IMR-90 (cell line): ENCODE measurements at regions not wholly inside any gene's neighbourhood (a gene's known extent, or its start where the extent isn't known, plus 50 kb on each side); places are given as distances from the start of the nearest gene placed in this dataset.

Source experiments
- ATAC-seq: fragments of 200-7000 bp; cut with Tn5 transposase; 2 replicates; pipeline ENCODE4 v1.9.1; 2020; ENCODE audit warnings: low read depth, mild to moderate bottlenecking, moderate library complexity
- BruUV-seq: library from RNA; stranded (reverse); fragments of 400-500 nt; replicated peaks from 2 replicates; lab custom pipeline; 2021; lab: Mats Ljungman, UMichigan
- CTCF ChIA-PET: fragments of 300-600 bp; formaldehyde crosslinking; extraction: SDS; loops from one replicate; lab custom pipeline; 2021; ENCODE audit warnings: antibody characterized with exemption; lab: Yijun Ruan, JAX
- POLR2A ChIA-PET: fragments of 300-600 bp; sonication (Branson Sonifier 250); formaldehyde crosslinking; loops from one replicate; lab custom pipeline; 2022; ENCODE audit warnings: antibody characterized with exemption; ENCODE audit not compliant: unreplicated experiment; lab: Charles Lee
- DNase-seq: peaks from one replicate; pipeline ENCODE4 v3.0.0; 2013
- H2AFZ ChIP-seq: replicated peaks from 2 replicates; pipeline ENCODE3; 2013; ENCODE audit warnings: low read length, mild to moderate bottlenecking; ENCODE audit not compliant: poor library complexity
- H2AK5ac ChIP-seq: 2 replicates; pipeline ENCODE4 v1.6.1; 2013; ENCODE audit warnings: low read depth, low read length, inconsistent platforms
- H2AK9ac ChIP-seq: replicated peaks from 2 replicates; pipeline ENCODE3; 2013; ENCODE audit warnings: mild to moderate bottlenecking, low read depth, low read length, moderate library complexity; ENCODE audit not compliant: poor library complexity
- H2BK120ac ChIP-seq: 2 replicates; pipeline ENCODE4 v1.6.1; 2013; ENCODE audit warnings: low read depth, low read length, inconsistent platforms
- H2BK15ac ChIP-seq: 3 replicates; pipeline ENCODE4 v1.6.1; 2013; ENCODE audit warnings: low read depth, low read length, inconsistent platforms
- H2BK20ac ChIP-seq: 2 replicates; pipeline ENCODE4 v1.6.1; 2013; ENCODE audit warnings: low read depth, mild to moderate bottlenecking, inconsistent platforms, low read length, moderate library complexity
- H2BK5ac ChIP-seq: 2 replicates; pipeline ENCODE4 v1.6.1; 2013; ENCODE audit warnings: mild to moderate bottlenecking, low read depth, low read length, inconsistent platforms; ENCODE audit not compliant: poor library complexity, severe bottlenecking
- H3K14ac ChIP-seq: replicated peaks from 2 replicates; pipeline ENCODE4 v1.6.1; 2013; ENCODE audit warnings: low read depth, low read length, inconsistent platforms
- H3K18ac ChIP-seq: 2 replicates; pipeline ENCODE4 v1.6.1; 2013; ENCODE audit warnings: low read depth, low read length, control low read depth
- H3K23ac ChIP-seq: 2 replicates; pipeline ENCODE4 v1.6.1; 2013; ENCODE audit warnings: low read depth, low read length, inconsistent platforms
- H3K27ac ChIP-seq: 2 replicates; pipeline ENCODE4 v1.5.1; 2013; ENCODE audit warnings: mild to moderate bottlenecking, control low read depth, low read length; ENCODE audit not compliant: insufficient read depth
- H3K27me3 ChIP-seq: 2 replicates; pipeline ENCODE4 v1.6.1; 2013; ENCODE audit warnings: low read length; ENCODE audit not compliant: control insufficient read depth, insufficient read depth
- H3K36me3 ChIP-seq: 2 replicates; pipeline ENCODE4 v1.6.1; 2013; ENCODE audit warnings: low read length, mixed read lengths; ENCODE audit not compliant: control insufficient read depth, insufficient read depth
- H3K4ac ChIP-seq: 2 replicates; pipeline ENCODE4 v1.6.1; 2013; ENCODE audit warnings: low read depth, low read length, inconsistent platforms
- H3K4me1 ChIP-seq: 2 replicates; pipeline ENCODE4 v1.6.1; 2013; ENCODE audit warnings: low read length, mixed read lengths; ENCODE audit not compliant: control insufficient read depth, insufficient read depth
- H3K4me2 ChIP-seq: 2 replicates; pipeline ENCODE4 v1.6.1; 2013; ENCODE audit warnings: low read depth, mild to moderate bottlenecking, control low read depth, low read length, moderate library complexity
- H3K4me3 ChIP-seq: 2 replicates; pipeline ENCODE4 v1.5.1; 2013; ENCODE audit warnings: low read depth, mild to moderate bottlenecking, control low read depth, low read length, moderate library complexity; ENCODE audit not compliant: insufficient read depth
- H3K56ac ChIP-seq: 2 replicates; pipeline ENCODE4 v1.6.1; 2013; ENCODE audit warnings: low read length, inconsistent platforms; ENCODE audit not compliant: insufficient read depth; ENCODE audit errors: extremely low read depth
- H3K79me1 ChIP-seq, 2 experiments: 2 replicates each; pipeline ENCODE4 v1.6.1; 2013; ENCODE audit warnings: low read length in 2 of 2, inconsistent platforms in 1 of 2, low read depth in 1 of 2
- H3K9ac ChIP-seq: 2 replicates; pipeline ENCODE4 v1.6.1; 2013; ENCODE audit warnings: low read depth, low read length, control low read depth
- H3K9me1 ChIP-seq: 2 replicates; pipeline ENCODE4 v1.6.1; 2013; ENCODE audit warnings: low read length, inconsistent platforms; ENCODE audit not compliant: insufficient read depth
- H3K9me3 ChIP-seq: 2 replicates; pipeline ENCODE4 v1.6.1; 2013; ENCODE audit warnings: low read length; ENCODE audit not compliant: control insufficient read depth, insufficient read depth
- H4K20me1 ChIP-seq: 2 replicates; pipeline ENCODE4 v1.6.1; 2013; ENCODE audit warnings: low read length, inconsistent platforms; ENCODE audit not compliant: insufficient read depth
- H4K5ac ChIP-seq: 2 replicates; pipeline ENCODE4 v1.6.1; 2013; ENCODE audit warnings: mild to moderate bottlenecking, low read depth, low read length, control low read depth
- H4K8ac ChIP-seq, 2 experiments: 2 replicates each; pipeline ENCODE4 v1.6.1; 2013; ENCODE audit warnings: low read depth in 2 of 2, low read length in 2 of 2, control low read depth in 1 of 2, inconsistent platforms in 1 of 2
- H4K91ac ChIP-seq: 2 replicates; pipeline ENCODE4 v1.6.1; 2013; ENCODE audit warnings: low read depth, low read length, inconsistent platforms; ENCODE audit not compliant: insufficient read depth
- ELK1 ChIP-seq: fragments of 150-350 bp; IDR thresholded peaks from 2 replicates; pipeline ENCODE4 v1.6.1; 2016; ENCODE audit warnings: low read depth, mild to moderate bottlenecking, low read length, moderate library complexity, borderline replicate concordance
- RAD21 ChIP-seq: IDR thresholded peaks from 2 replicates; pipeline ENCODE4 v1.6.1; 2012; ENCODE audit warnings: low read length, improper control_type of control experiment
- WGBS, 2 experiments: methylation state at CpG; one replicate each; pipeline versions ENCODE4 v1.1.5 to v1.1.7; 2013; ENCODE audit warnings: missing lambda C conversion rate in 2 of 2; ENCODE audit not compliant: insufficient read length in 1 of 2; ENCODE audit errors: extremely low coverage in 2 of 2; 5-methylcytosine and 5-hydroxymethylcytosine counted together
- dilution Hi-C: fragments of 300-500 bp; cut with HindIII; formaldehyde crosslinking; loops from one replicate; pipeline ENCODE4 v1.14.3; 2018; ENCODE audit warnings: low sequenced_read_pairs; ENCODE audit not compliant: unreplicated experiment
- in situ Hi-C: fragments of 300-500 bp; cut with MboI; formaldehyde crosslinking; loops from 3 replicates; pipeline ENCODE4 v1.14.3; 2019; ENCODE audit warnings: low sequenced_read_pairs, inconsistent platforms, mixed read lengths
- intact Hi-C: fragments of 100-400 bp; cut with micrococcal nuclease; formaldehyde crosslinking; loops from 2 replicates; pipeline ENCODE4 v1.10.0; 2022

- Histone ChIP-seq H3K79me1 (no peaks in the 10 kb centered on the region), H4K20me1 (no peaks in the 10 kb centered on the region), H3K4me1 (no peaks in the 10 kb centered on the region), H2BK5ac (no peak overlapping the region), H3K9me1 (no peaks in the 10 kb centered on the region), H4K8ac (no peak overlapping the region), H4K91ac (no peak overlapping the region), H3K4me2 (no peak overlapping the region), H3K14ac (no peak overlapping the region), H3K4ac (no peak overlapping the region), H3K9ac (no peak overlapping the region), H3K18ac (no peak overlapping the region), H3K56ac (no peak overlapping the region), H2BK15ac (no peak overlapping the region), H2BK20ac (no peak overlapping the region), H2BK120ac (no peak overlapping the region), H2AK5ac (no peak overlapping the region), H3K36me3 (no peaks in the 10 kb centered on the region), H3K4me3 (no peak overlapping the region), H3K27me3 (no peaks in the 10 kb centered on the region), H3K27ac (no peak overlapping the region), H2AK9ac (no peak overlapping the region), H2AFZ (peak overlapping the region; percentile 26), H4K5ac (no peak overlapping the region), H3K23ac (no peak overlapping the region), H3K9me3 (no peaks in the 10 kb centered on the region)
- WGBS, 2 experiments: 80% methylated on average over 1 of the region's 4 CpGs; no CpG with 5 or more reads in 1 of the 2 experiments
- BruUV-seq: no TSS peak
- in situ Hi-C loops (no loop called here), dilution Hi-C loops (no loop called here), intact Hi-C loops (no loop called here)
- ChIA-PET POLR2A (no interaction called here), CTCF (interaction anchor here (1.0 kb wide), 1 partner anchor 12 kb away, joined by 6 read pairs; no protein-coding TSS in a partner anchor)
- no peak for TF ChIP-seq ELK1
- TF ChIP-seq RAD21: no peak
- DNase-seq: peak; percentile 13
- ATAC-seq: no peak
Measured at GRCh38 chr15:88334436-88334835, 77.9 kb upstream of the NTRK3 start.
